GM23338 (cell line): ENCODE measurements at regions not wholly inside any gene's neighbourhood (a gene's known extent, or its start where the extent isn't known, plus 50 kb on each side); places are given as distances from the start of the nearest gene placed in this dataset.

ENCODE experiments used
- ATAC-seq: fragments of 200-7000 bp; cut with Tn5 transposase; 3 replicates; pipeline ENCODE4 v1.9.1; 2020
- DNase-seq: peaks from one replicate; pipeline ENCODE4 v3.0.0-alpha.2; 2015; ENCODE audit warnings: low spot score
- H2AFZ ChIP-seq: fragments of 200-600 bp; sonication (generic); 2 replicates; pipeline ENCODE4 v1.8.0; 2016; ENCODE audit warnings: antibody characterized with exemption, mild to moderate bottlenecking, moderate library complexity
- H3F3A ChIP-seq: fragments of 200-600 bp; sonication (generic); replicated peaks from 2 replicates; pipeline ENCODE4 v1.8.0; 2017; ENCODE audit warnings: antibody characterized with exemption, mixed run types, low read depth
- H3K27ac ChIP-seq: fragments of 200-600 bp; sonication (generic); 2 replicates; pipeline ENCODE4 v1.6.1; 2016; ENCODE audit warnings: low read depth
- H3K27me3 ChIP-seq: fragments of 200-600 bp; sonication (generic); 2 replicates; pipeline ENCODE4 v1.8.0; 2016; ENCODE audit warnings: mild to moderate bottlenecking, mixed run types, moderate library complexity; ENCODE audit not compliant: insufficient read depth
- H3K36me3 ChIP-seq: fragments of 200-600 bp; sonication (generic); 2 replicates; pipeline ENCODE4 v1.8.0; 2016; ENCODE audit warnings: mild to moderate bottlenecking; ENCODE audit not compliant: insufficient read depth
- H3K4me1 ChIP-seq: fragments of 200-600 bp; sonication (generic); 2 replicates; pipeline ENCODE4 v1.8.0; 2016; ENCODE audit warnings: mild to moderate bottlenecking, moderate library complexity; ENCODE audit not compliant: insufficient read depth
- H3K4me2 ChIP-seq: fragments of 200-600 bp; sonication (generic); 2 replicates; pipeline ENCODE4 v1.7.1; 2017; ENCODE audit warnings: mixed run types
- H3K4me3 ChIP-seq: fragments of 200-600 bp; sonication (generic); 2 replicates; pipeline ENCODE4 v1.6.1; 2016; ENCODE audit warnings: mixed run types
- H3K79me2 ChIP-seq: fragments of 200-600 bp; sonication (generic); replicated peaks from 2 replicates; pipeline ENCODE4 v1.8.0; 2017; ENCODE audit warnings: mild to moderate bottlenecking; ENCODE audit not compliant: insufficient read depth
- H3K9me2 ChIP-seq: fragments of 200-600 bp; sonication (generic); 2 replicates; pipeline ENCODE4 v1.8.0; 2017; ENCODE audit not compliant: insufficient read depth
- H4K20me1 ChIP-seq: fragments of 200-600 bp; sonication (generic); replicated peaks from 2 replicates; pipeline ENCODE4 v1.8.0; 2017; ENCODE audit warnings: mild to moderate bottlenecking; ENCODE audit not compliant: insufficient read depth
- H3K27ac Mint-ChIP-seq: 2 replicates; pipeline ENCODE4 v1.8.0; 2020; ENCODE audit warnings: inconsistent platforms, mild to moderate bottlenecking, moderate library complexity, mixed read lengths
- H3K27me3 Mint-ChIP-seq: 3 replicates; pipeline ENCODE4 v1.8.0; 2022; ENCODE audit warnings: low read depth, mild to moderate bottlenecking, moderate library complexity, mixed read lengths, inconsistent platforms; ENCODE audit not compliant: insufficient read depth, poor library complexity
- H3K36me3 Mint-ChIP-seq: 3 replicates; pipeline ENCODE4 v1.8.0; 2021; ENCODE audit warnings: low read depth, mild to moderate bottlenecking, inconsistent platforms, moderate library complexity, mixed read lengths
- H3K4me1 Mint-ChIP-seq: 3 replicates; pipeline ENCODE4 v1.8.0; 2020; ENCODE audit warnings: mild to moderate bottlenecking, inconsistent platforms, mixed read lengths
- H3K4me3 Mint-ChIP-seq: 3 replicates; pipeline ENCODE4 v1.8.0; 2021; ENCODE audit warnings: moderate library complexity, mild to moderate bottlenecking, inconsistent platforms, mixed read lengths
- H3K9me3 Mint-ChIP-seq: 3 replicates; pipeline ENCODE4 v1.8.0; 2020; ENCODE audit warnings: moderate library complexity, mild to moderate bottlenecking, inconsistent platforms, mixed read lengths
- CREB1 ChIP-seq: fragments of 250-450 bp; sonication (Bioruptor Pico); IDR thresholded peaks from 2 replicates; pipeline ENCODE4 v1.5.0; 2020; ENCODE audit warnings: low read depth, mild to moderate bottlenecking, moderate library complexity
- EZH2 ChIP-seq: fragments of 200-600 bp; sonication (generic); IDR thresholded peaks from one replicate; pipeline ENCODE4 v1.8.0; 2017; ENCODE audit warnings: antibody characterized with exemption, mild to moderate bottlenecking, low read depth; ENCODE audit not compliant: unreplicated experiment
- EZH2phosphoT487 ChIP-seq: fragments of 200-600 bp; sonication (generic); IDR thresholded peaks from one replicate; pipeline ENCODE4 v1.8.1; 2018; ENCODE audit warnings: antibody characterized with exemption; ENCODE audit not compliant: unreplicated experiment
- JUNB ChIP-seq: IDR thresholded peaks from one replicate; pipeline ENCODE4 v1.6.1; 2016; ENCODE audit warnings: antibody characterized with exemption; ENCODE audit not compliant: unreplicated experiment
- NANOG ChIP-seq: IDR thresholded peaks from 2 replicates; pipeline ENCODE4 v1.6.1; 2016; ENCODE audit warnings: antibody characterized with exemption, borderline replicate concordance
- POLR2AphosphoS5 ChIP-seq: IDR thresholded peaks from 2 replicates; pipeline ENCODE4 v1.6.1; 2016; ENCODE audit warnings: antibody characterized with exemption, low read depth
- STAT1 ChIP-seq: IDR thresholded peaks from one replicate; pipeline ENCODE4 v1.6.1; 2016; ENCODE audit warnings: antibody characterized with exemption; ENCODE audit not compliant: unreplicated experiment
- ZNF114 ChIP-seq: fragments of 250-450 bp; sonication (Bioruptor Pico); IDR thresholded peaks from 2 replicates; pipeline ENCODE4 v1.5.0; 2020; ENCODE audit warnings: mild to moderate bottlenecking, moderate library complexity
- ZNF331 ChIP-seq: fragments of 250-450 bp; sonication (Bioruptor Pico); IDR thresholded peaks from 2 replicates; pipeline ENCODE4 v1.5.0; 2020; ENCODE audit warnings: low read depth, mild to moderate bottlenecking, moderate library complexity
- TF ChIP-seq, protein P1 (sequence below): fragments of 250-450 bp; sonication (Bioruptor Pico); IDR thresholded peaks from 2 replicates; pipeline ENCODE4 v1.5.0; 2020; ENCODE audit warnings: mild to moderate bottlenecking, moderate library complexity
- TF ChIP-seq, protein P2 (sequence below): IDR thresholded peaks from one replicate; pipeline ENCODE4 v1.6.1; 2018; ENCODE audit warnings: antibody characterized with exemption; ENCODE audit not compliant: unreplicated experiment
- TF ChIP-seq, protein P3 (sequence below): IDR thresholded peaks from 2 replicates; pipeline ENCODE4 v1.6.1; 2016; ENCODE audit warnings: antibody characterized with exemption
- TF ChIP-seq, protein P4 (sequence below), 2 experiments: fragments of 200-600 bp in 1 of 2; sonication (generic) in 1 of 2; conservative IDR thresholded peaks; 2 replicates each; pipeline versions ENCODE4 v1.5.1 to v1.6.1; 2016 to 2017; ENCODE audit warnings: antibody characterized with exemption in 2 of 2, low read depth in 2 of 2, mild to moderate bottlenecking in 2 of 2, moderate library complexity in 1 of 2

DNA sequence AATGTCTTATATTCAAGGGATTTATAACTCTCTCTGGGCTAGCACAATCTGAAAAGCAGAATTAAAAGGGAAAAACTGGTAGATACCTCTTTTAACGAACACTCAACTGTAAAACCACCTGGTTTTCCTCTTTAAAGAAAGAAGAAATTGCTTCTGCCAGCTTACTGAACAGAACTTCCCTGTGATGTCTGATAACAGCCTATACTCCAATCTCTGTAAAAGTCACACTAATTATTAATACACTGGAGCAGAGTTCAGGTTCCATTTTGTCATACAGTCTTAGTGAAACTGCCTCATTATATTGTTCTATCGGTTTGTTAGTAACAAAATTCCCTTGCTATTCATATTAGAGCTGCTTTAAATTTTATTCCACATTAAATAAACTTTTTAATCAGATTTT, 251.0 kb upstream of the STARD13 start:
- Histone ChIP-seq H3K27me3 (no peaks in the 10 kb centered on the region), H3K4me1 (peaks cover 11% of the 10 kb centered on the region; the same call in 1 of the 2 replicates), H3K36me3 (no peaks in the 10 kb centered on the region), H4K20me1 (no peaks in the 10 kb centered on the region), H3K27ac (no peak overlapping the region), H3K4me3 (no peak overlapping the region), H2AFZ (no peak overlapping the region), H3F3A (no peaks in the 10 kb centered on the region), H3K79me2 (no peaks in the 10 kb centered on the region), H3K4me2 (no peak overlapping the region), H3K9me2 (no peaks in the 10 kb centered on the region)
- Mint-ChIP-seq H3K27ac (no peak overlapping the region), H3K9me3 (no peaks in the 10 kb centered on the region), H3K27me3 (no peaks in the 10 kb centered on the region), H3K4me3 (no peak overlapping the region), H3K36me3 (no peaks in the 10 kb centered on the region), H3K4me1 (peaks cover 24% of the 10 kb centered on the region)
- no peak for TF ChIP-seq ZNF114
- no peak for TF ChIP-seq CREB1 (CRISPR knock-in tag)
- TF ChIP-seq ZNF331 (CRISPR knock-in tag), result no peak
- TF ChIP-seq NANOG, result no peak
- TF ChIP-seq JUNB, result no peak
- no peak for TF ChIP-seq EZH2
- no peak for TF ChIP-seq STAT1
- TF ChIP-seq, protein P1, sequence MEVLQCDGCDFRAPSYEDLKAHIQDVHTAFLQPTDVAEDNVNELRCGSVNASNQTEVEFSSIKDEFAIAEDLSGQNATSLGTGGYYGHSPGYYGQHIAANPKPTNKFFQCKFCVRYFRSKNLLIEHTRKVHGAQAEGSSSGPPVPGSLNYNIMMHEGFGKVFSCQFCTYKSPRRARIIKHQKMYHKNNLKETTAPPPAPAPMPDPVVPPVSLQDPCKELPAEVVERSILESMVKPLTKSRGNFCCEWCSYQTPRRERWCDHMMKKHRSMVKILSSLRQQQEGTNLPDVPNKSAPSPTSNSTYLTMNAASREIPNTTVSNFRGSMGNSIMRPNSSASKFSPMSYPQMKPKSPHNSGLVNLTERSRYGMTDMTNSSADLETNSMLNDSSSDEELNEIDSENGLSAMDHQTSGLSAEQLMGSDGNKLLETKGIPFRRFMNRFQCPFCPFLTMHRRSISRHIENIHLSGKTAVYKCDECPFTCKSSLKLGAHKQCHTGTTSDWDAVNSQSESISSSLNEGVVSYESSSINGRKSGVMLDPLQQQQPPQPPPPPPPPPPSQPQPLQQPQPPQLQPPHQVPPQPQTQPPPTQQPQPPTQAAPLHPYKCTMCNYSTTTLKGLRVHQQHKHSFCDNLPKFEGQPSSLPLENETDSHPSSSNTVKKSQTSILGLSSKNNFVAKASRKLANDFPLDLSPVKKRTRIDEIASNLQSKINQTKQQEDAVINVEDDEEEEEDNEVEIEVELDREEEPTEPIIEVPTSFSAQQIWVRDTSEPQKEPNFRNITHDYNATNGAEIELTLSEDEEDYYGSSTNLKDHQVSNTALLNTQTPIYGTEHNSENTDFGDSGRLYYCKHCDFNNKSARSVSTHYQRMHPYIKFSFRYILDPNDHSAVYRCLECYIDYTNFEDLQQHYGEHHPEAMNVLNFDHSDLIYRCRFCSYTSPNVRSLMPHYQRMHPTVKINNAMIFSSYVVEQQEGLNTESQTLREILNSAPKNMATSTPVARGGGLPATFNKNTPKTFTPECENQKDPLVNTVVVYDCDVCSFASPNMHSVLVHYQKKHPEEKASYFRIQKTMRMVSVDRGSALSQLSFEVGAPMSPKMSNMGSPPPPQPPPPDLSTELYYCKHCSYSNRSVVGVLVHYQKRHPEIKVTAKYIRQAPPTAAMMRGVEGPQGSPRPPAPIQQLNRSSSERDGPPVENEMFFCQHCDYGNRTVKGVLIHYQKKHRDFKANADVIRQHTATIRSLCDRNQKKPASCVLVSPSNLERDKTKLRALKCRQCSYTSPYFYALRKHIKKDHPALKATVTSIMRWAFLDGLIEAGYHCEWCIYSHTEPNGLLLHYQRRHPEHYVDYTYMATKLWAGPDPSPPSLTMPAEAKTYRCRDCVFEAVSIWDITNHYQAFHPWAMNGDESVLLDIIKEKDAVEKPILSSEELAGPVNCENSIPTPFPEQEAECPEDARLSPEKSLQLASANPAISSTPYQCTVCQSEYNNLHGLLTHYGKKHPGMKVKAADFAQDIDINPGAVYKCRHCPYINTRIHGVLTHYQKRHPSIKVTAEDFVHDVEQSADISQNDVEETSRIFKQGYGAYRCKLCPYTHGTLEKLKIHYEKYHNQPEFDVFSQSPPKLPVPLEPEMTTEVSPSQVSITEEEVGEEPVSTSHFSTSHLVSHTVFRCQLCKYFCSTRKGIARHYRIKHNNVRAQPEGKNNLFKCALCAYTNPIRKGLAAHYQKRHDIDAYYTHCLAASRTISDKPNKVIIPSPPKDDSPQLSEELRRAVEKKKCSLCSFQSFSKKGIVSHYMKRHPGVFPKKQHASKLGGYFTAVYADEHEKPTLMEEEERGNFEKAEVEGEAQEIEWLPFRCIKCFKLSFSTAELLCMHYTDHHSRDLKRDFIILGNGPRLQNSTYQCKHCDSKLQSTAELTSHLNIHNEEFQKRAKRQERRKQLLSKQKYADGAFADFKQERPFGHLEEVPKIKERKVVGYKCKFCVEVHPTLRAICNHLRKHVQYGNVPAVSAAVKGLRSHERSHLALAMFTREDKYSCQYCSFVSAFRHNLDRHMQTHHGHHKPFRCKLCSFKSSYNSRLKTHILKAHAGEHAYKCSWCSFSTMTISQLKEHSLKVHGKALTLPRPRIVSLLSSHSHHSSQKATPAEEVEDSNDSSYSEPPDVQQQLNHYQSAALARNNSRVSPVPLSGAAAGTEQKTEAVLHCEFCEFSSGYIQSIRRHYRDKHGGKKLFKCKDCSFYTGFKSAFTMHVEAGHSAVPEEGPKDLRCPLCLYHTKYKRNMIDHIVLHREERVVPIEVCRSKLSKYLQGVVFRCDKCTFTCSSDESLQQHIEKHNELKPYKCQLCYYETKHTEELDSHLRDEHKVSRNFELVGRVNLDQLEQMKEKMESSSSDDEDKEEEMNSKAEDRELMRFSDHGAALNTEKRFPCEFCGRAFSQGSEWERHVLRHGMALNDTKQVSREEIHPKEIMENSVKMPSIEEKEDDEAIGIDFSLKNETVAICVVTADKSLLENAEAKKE (CRISPR knock-in tag), result no peak
- no peak for TF ChIP-seq POLR2AphosphoS5
- TF ChIP-seq, protein P2, sequence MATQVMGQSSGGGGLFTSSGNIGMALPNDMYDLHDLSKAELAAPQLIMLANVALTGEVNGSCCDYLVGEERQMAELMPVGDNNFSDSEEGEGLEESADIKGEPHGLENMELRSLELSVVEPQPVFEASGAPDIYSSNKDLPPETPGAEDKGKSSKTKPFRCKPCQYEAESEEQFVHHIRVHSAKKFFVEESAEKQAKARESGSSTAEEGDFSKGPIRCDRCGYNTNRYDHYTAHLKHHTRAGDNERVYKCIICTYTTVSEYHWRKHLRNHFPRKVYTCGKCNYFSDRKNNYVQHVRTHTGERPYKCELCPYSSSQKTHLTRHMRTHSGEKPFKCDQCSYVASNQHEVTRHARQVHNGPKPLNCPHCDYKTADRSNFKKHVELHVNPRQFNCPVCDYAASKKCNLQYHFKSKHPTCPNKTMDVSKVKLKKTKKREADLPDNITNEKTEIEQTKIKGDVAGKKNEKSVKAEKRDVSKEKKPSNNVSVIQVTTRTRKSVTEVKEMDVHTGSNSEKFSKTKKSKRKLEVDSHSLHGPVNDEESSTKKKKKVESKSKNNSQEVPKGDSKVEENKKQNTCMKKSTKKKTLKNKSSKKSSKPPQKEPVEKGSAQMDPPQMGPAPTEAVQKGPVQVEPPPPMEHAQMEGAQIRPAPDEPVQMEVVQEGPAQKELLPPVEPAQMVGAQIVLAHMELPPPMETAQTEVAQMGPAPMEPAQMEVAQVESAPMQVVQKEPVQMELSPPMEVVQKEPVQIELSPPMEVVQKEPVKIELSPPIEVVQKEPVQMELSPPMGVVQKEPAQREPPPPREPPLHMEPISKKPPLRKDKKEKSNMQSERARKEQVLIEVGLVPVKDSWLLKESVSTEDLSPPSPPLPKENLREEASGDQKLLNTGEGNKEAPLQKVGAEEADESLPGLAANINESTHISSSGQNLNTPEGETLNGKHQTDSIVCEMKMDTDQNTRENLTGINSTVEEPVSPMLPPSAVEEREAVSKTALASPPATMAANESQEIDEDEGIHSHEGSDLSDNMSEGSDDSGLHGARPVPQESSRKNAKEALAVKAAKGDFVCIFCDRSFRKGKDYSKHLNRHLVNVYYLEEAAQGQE, result no peak
- TF ChIP-seq, protein P3, sequence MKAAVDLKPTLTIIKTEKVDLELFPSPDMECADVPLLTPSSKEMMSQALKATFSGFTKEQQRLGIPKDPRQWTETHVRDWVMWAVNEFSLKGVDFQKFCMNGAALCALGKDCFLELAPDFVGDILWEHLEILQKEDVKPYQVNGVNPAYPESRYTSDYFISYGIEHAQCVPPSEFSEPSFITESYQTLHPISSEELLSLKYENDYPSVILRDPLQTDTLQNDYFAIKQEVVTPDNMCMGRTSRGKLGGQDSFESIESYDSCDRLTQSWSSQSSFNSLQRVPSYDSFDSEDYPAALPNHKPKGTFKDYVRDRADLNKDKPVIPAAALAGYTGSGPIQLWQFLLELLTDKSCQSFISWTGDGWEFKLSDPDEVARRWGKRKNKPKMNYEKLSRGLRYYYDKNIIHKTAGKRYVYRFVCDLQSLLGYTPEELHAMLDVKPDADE, result no peak
- TF ChIP-seq, protein P4, sequence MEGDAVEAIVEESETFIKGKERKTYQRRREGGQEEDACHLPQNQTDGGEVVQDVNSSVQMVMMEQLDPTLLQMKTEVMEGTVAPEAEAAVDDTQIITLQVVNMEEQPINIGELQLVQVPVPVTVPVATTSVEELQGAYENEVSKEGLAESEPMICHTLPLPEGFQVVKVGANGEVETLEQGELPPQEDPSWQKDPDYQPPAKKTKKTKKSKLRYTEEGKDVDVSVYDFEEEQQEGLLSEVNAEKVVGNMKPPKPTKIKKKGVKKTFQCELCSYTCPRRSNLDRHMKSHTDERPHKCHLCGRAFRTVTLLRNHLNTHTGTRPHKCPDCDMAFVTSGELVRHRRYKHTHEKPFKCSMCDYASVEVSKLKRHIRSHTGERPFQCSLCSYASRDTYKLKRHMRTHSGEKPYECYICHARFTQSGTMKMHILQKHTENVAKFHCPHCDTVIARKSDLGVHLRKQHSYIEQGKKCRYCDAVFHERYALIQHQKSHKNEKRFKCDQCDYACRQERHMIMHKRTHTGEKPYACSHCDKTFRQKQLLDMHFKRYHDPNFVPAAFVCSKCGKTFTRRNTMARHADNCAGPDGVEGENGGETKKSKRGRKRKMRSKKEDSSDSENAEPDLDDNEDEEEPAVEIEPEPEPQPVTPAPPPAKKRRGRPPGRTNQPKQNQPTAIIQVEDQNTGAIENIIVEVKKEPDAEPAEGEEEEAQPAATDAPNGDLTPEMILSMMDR (conservative IDR thresholded peaks at IDR 0.05; ENCODE audit: low read depth in 2 of 2), result no peak
- TF ChIP-seq EZH2phosphoT487, result no peak
- ATAC-seq (no peak), DNase-seq (no peak)
